ENCODE measurements at regions not wholly inside any gene's neighbourhood (a gene's known extent, or its start where the extent isn't known, plus 50 kb on each side); places are given as distances from the start of the nearest gene placed in this dataset.

DNA sequence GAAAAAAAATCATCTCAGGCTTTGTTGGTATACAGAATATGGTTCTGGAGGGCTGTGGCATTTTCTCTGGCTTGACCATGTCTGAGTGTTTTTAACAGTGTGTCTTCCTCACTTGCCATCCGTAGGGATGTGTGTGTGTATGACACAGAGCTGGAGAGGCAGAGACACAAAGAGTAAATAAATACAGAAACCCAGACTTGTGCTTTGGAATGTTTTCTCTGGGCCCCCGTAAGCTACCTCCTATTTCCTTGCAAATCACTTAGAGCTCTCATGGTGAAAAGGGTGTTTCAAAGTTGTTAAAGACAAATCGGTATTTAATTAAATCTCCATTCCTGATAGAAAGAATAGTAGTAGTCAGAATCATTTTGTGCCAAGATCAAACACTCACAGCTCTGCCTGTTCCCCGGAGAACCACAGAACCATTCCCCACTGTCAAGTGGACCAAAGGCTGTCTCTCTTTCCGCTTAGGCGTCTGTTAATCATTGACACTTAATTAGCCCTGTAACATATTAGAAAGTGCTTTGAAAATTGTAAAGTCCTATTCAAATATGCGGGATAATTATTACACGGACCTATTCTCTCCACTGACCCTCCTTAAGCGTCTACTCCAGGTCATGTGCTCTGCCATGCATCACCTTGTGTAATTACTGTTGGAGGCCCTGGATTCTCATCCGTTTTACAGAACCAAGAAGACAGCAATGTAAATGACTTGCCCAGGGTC lies 313.6 kb upstream of the TLE3 start:
- FAIRE-seq (no peak), DNase-seq (ENCODE audit: insufficient read length, low spot score) (no peak)

DNA sequence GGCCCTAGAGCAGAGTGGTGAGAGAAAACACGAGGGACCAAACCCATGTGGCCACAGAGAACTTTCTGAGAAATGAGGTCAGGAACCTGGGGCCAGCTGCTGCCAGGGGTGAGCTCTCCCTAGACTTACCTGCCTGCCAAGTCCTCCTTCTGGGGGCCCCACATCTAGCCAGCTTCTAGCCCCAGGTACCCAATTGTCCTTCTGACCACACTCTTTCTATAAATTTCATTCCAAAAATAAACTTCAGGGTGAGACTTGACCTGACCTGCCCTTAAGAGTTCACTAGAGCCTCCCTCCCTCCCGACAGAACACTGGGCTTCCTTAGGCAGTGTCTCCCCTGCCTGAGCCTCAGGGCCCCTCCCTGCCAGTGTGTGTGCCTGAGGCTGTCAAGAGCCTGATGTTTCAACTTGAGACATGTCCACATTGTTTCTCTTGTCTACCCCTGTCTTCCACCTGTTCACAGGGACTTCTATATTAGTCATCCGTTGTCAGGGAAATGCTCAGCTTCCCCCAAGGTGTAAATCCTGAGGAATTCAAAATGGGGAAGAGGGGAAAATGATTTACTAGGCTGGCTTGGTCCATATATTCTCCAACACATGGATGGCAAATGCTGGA lies 312.8 kb upstream of the TLE3 start:
- no peak for FAIRE-seq
- DNase-seq (ENCODE audit: insufficient read length, low spot score), result no peak

DNA sequence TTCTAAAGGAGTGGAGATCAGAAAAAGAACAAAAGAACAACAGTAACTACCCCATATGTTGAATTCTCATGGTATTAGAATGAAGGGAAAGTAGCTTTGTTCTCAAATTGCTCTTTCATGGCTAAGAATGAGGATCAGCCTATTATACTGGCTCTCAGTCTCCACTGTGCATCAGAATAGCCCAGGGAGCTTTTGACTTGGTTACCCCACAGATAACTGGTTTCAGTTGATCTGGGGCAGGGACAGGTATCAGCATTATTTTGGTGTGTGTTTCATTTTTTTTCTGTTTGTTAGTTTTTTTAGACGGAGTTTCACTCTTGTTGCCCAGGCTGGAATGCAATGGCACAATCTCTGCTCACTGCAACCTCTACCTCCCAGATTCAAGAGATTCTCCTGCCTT lies 311.7 kb upstream of the TLE3 start:
- no peak for FAIRE-seq
- DNase-seq (ENCODE audit: insufficient read length, low spot score), result no peak

DNA sequence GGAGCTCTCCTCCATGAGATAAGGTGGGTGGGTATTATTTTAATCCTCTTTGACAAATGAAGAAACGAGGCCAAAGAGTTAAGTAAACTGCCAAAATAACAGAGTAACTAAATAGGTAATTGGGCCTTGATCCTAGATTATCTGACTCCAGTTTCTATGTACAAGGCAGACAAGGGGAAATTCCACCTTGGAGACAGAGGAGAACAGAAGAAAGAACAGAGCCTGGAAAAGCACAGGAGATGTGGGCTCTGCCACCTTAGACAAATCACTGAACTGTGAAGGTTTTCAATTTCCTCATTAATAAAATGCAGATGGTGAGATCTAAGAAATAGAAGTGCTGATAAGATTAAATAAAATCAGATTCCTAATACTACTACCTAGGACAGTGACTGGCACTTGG lies 310.2 kb upstream of the TLE3 start:
- FAIRE-seq (no peak), DNase-seq (ENCODE audit: insufficient read length, low spot score) (no peak)

DNA sequence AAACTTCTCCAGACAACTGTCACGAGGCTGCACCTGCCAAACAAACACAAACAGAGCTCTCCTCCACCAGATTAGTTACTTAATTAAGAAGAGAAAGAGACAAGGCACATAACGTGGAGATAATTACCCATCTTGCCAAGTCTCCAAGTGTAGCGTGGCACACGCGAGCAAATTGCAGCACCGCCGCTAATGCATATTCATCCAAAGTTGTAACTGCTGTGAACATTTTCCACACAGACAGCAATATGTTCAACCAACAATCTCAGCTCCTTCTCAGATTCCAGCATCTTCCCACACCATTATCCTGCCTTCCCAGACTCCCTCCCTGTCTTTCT lies 309.6 kb upstream of the TLE3 start:
- DNase-seq (ENCODE audit: insufficient read length, low spot score), result no peak
- FAIRE-seq, result no peak

DNA sequence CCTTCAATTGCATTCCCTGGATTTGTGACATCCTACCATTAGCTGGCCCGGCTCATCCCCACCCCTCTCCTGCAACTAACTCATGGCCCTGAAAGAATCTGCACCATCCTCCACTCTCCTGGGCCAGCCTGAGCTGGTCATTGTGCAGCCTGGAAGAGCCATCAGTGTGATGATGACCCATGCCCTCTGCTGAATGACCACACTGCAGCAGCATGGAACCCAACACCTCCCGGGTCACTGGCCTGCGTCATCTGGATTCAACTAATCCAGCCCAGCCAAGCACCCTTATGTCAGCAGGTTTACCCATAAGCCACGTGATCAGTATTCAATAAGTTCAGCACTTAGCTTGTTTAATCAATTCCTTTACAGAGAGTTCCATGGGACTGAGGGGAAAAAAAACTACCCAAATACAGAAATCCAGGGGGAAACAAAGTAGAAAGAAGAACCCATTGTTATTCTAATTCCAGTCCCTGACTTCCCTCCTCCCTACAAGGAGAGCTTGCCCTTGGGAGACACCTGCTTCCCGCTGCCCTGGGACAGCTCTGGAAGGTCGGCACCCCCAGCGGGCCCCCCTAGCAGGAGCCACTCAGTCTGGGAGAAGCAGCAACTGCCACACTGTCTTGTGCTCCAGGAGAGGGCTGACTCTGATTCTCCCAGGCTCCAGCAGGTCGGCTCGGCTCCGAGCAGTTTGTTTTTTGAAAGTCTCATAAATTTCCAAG lies 309.1 kb upstream of the TLE3 start:
- no peak for FAIRE-seq

DNA sequence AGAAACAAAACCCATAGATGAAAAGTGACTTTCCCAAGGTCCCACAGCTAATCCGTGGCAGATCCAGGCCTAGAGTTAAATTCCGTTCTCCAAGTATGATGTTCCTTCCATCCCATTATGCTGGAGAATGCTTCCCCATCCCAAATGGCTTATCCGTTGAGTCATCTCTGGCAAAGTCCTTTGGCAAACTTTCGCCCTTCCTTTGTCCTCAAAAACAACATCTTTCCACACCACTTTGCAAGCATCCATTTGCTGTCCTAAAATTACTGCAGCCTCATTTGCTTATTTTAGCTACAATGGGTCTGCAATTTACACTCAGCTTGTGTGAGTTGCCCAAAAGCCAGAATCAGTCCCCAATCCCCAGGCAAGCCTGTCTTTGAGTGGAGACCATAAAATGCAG lies 304.0 kb upstream of the TLE3 start:
- no peak for FAIRE-seq
- DNase-seq (ENCODE audit: insufficient read length, low spot score), result no peak

More for the DNA sequence above, 309.1 kb upstream of the TLE3 start:
- no peak for DNase-seq (ENCODE audit: insufficient read length, low spot score)

DNA sequence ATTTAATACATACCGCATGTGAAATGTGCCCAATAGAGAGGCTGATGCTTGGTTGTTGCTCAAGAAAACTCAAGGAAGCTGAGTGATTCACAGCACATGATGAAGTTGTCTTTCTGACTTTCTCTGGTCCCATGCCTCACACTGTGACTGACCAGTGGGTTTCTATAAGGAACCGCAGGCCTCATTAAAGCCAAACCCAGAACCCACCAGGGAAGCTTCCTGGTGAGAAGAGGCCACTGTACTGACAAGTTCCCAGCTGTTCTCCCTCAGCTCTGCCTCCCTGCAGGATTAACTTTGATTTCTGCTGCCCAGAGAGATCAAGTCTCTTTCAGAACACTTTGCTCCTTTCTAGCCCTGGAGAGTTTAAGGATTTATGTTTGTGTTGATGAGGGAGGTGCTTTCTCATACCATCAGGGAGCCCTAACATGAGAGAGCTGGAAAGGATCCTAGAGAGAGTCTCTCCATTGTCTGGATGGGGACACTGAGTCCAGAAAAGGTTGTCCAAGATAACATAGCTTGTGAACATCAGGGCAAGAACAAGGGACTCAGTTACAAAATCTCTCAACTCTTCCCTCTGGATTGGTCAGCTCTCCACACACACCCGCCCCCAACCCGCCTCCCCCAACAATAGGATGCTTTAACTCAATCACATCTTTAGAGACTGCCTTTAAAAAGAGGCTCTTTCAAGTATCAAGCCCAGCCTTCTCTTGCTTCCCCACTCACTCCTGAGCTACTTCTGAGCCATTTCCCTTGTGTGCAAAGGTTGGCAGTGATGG lies 303.2 kb upstream of the TLE3 start:
- FAIRE-seq, result no peak
- DNase-seq (ENCODE audit: insufficient read length, low spot score), result no peak

DNA sequence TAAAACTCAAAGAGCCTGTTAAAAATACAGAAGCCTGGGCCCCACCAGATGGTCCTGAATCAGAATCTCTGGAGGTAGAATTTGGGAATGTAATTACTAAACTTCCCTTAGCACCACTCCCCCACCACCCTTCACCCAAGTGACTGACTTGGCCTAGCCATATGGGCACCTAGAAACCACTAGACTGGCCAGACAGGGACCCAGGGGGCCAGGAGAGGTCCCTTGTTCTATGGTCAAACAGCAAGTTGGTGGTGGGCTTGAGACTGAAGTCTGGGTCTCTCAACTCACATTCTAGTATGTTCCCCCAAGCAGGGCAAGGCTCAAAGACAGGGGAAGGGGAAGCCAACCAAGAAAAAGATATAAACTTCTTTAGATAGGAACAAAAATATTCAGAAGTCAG lies 301.5 kb upstream of the TLE3 start:
- DNase-seq (ENCODE audit: insufficient read length, low spot score) (no peak), FAIRE-seq (no peak)

DNA sequence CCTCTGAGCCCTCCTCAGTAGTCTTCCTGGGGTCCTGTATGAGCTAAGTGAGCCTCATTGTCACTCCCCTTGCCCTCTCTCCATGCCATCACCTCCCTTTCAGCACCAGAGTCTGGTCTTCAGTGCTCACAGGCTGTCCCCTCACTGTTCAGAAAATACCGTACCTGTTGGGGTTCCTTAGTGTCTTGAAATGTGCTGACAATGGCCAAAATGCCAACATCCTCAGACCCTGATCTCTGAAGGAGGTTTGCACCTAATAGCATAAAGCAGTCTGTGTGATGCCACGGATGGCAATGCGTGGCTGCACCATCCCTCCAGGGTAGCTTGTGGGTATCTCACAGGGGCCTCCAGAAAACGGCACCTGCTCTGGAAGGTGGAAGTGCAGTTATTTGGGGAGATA lies 301.0 kb upstream of the TLE3 start:
- no peak for FAIRE-seq
- no peak for DNase-seq (ENCODE audit: insufficient read length, low spot score)

DNA sequence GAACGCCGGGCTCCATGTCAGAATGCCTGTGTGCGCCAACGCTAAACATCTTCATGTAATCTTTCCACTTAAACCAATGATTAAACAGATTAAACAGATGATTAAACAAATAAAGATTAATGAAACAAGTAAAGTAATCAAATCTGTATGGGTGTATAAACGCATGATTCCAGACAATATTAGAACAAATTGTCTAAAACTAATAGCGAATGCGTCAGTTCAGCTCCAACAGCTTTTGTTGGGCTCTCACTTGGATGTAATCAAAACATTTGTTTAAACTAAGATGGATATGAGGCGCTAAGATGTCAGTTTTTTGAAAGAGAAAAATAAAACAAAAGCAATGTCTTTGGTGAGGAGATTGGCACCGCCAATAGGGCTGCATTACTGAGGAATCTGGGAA lies 299.1 kb upstream of the TLE3 start:
- DNase-seq (ENCODE audit: insufficient read length, low spot score) (no peak), FAIRE-seq (no peak)

DNA sequence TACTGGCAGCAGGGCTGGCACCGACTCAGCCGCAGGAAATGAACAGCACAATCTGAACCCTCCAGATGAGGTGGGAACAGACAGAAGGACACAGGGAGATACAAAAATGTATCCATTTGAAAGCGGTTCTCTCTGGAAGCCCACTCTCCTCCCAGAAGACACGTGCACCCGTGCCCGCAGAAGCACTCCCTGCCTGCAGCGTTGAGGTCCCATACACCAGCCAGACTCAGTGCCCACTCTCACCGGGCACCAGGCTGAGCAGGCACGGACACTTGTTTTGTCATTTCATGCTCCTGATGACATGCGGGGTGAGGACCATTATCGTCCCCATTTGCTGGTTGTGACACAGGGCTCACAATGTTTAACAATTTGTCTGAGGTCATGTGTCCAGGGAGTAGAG lies 297.4 kb upstream of the TLE3 start:
- FAIRE-seq (no peak), DNase-seq (ENCODE audit: insufficient read length, low spot score) (no peak)

DNA sequence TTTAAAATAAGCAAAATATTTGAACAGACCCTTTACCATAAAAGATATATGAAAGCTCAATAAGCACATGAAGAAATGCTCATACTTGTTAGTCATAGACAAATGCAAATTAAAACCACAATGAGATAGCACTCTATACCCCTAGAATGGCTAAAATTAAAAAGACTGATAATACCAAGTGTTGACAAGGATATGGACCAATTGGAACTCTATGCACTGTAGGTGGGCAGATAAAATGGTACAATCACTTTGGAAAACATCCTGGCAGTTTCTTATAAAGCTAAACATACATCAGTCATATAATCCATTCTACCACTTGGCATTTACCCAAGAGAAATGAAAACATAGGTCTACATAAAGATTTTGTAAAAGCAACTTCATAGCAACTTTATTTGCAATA lies 293.0 kb upstream of the TLE3 start:
- no peak for FAIRE-seq
- no peak for DNase-seq (ENCODE audit: insufficient read length, low spot score)

DNA sequence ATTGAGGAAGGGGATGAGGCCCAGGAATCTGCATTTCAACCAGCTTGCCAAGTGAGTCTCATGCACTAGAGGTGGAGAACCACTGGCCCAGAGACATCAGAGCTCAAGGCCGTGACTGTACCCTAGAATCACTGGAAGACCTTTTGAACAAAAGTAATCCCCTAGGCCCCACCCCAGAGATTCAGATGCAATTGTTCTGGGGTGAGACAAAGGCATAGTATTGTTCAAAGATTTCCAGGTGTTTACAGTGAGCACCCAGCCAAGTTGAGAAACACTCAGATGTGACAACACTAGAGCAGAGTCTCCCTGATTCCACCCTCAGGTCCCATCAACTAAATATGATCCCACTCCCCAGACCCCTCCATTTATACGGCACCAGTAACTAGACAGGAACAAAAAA lies 290.3 kb upstream of the TLE3 start:
- FAIRE-seq (no peak), DNase-seq (ENCODE audit: insufficient read length, low spot score) (no peak)

DNA sequence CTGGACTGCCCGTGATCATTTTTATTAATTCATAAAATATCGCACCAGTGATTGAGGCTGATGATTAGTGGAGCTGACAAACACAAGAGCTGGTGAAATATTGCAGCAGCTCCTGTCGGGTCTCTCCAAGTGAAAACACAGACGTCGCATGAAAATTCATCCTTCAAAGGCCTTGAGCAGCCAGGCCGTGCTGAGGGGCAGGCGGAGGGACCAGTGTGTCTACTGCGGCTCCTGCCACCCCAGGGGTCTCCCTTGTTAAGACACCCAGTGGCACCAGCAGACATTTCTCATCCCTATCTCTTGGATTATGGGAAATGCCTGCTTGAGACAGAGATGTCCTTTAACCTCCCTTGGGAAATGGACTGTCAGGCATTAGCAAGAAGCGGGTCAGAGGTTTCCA lies 289.4 kb upstream of the TLE3 start:
- DNase-seq (ENCODE audit: insufficient read length, low spot score), result no peak
- no peak for FAIRE-seq

DNA sequence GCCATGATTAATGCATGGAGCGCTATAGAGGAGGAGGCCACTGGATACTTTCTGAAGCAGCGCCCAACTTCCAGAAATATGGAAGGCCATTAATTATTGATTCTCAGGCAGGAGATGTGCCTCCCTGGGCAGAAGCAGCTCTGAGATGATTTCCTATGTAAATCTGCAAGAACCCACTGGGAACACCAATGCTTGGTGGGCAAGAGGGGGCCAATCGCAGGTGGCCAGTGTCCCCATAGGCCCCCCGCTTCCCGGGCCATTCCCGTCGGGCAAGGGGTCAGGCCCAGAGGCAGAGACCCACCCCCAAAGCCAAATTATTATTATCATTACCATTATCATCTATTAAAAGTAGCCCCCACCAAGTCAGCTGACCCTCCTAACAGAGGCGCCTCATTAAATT lies 288.0 kb upstream of the TLE3 start:
- no peak for DNase-seq (ENCODE audit: insufficient read length, low spot score)
- no peak for FAIRE-seq

DNA sequence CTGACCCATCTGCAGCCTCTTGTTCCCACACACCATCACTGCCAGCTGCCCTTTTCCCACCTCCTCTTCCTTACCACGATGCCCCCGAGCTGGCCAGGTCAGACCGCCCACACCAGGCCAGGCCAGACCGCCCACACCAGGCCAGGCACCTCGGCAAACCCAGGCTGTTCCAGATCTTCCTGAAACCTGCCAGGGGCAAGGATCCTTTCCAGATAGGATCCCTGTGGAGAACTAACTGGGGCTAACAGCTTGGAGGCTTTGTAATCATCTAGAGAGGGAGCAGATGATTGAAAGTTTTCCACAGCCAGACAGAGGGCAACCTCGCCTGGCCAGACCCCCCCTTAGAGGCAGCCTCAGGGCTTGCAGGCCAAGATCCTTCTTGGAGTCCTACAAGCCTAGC lies 287.3 kb upstream of the TLE3 start:
- DNase-seq (ENCODE audit: insufficient read length, low spot score) (no peak), FAIRE-seq (no peak)

DNA sequence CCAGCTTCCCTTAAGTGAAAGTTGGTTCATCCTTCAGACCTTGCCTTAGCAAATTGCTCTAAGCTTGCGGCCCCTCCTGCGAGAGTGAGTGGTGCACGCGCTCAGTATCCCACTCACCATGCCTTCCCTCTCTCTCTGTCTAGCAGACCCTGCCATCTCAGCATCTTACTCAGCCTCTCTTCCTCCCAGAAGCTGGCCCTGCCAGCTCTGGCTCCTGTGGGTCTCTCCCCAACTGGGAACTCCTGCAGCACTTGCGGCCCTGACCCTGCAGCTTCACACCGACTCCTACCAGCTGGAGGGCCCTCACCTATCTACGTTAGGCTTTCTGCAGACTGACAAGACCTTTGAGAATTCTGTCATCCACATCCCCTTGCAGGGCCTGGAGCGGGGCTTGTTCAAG lies 286.1 kb upstream of the TLE3 start:
- no peak for FAIRE-seq
- DNase-seq (ENCODE audit: insufficient read length, low spot score), result no peak

DNA sequence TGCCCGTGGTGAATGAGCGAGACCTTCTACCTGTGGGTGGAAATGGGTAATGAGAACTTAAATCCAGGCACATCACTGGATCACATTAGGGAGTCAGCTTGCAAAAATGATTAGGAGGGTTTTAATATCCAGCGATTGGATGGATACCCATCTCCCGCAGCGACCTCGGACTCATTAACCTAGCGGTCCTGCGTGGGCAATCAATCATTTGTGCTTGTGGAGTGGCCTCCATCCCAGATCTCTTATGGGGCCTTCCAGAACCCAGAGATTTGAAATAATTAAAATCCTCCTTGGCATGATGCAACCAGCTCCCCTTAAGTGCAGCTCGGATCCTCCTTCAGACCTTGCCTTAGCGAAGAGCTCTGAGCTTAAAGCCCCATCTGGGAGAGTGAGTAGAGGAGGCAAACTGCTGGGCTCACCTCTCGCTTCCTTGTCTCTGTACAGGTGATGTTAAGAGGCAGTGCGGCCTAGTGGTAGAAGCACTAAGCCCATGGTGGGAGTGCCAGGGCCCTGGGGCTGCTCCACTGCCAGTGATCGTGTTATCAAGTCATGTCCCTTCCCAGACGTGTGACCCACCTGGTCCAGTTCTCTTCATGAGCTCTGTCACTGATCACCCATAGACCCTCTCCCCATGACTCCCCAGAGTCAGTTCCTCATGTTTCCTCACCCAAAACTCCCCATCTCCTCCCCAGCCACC lies 285.2 kb upstream of the TLE3 start:
- DNase-seq (ENCODE audit: insufficient read length, low spot score) (no peak), FAIRE-seq (no peak)

DNA sequence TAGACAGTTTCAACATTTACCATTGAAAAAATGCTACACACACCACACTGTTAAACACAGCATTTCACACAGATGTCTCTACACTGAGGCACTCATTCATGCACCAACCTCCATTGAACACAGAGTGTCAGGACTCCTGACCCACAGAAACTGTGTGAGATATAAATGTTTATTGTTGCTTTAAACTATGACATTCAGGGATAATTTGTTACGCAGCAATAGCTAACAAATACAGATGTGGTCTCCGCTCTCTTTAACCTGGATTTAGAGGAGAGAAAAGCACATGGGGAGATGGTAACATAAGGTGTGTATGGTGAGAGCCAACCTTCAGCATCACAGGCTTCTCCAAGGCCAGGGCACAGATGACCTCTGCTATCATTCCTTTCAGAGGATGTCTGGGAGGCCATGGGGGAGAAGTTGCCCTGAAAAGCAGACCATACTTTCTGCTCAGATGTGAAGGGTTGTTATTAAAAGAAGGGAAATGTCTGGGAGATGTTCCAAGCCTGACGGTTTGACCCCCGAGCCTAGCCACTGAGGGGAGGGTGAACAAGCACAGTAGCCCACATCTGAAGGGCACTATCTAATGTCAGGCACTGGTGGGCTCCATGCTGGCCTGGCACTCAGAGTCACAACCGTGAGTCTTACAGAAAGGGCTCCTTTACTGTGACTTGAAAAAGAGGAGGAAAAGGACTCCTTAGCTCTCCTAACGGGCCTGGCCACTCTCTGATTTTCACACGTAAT lies 284.5 kb upstream of the TLE3 start:
- FAIRE-seq (no peak), DNase-seq (ENCODE audit: insufficient read length, low spot score) (no peak)
